Ovary (tissue), 3 donors: ENCODE measurements at regions not wholly inside any gene's neighbourhood (a gene's known extent, or its start where the extent isn't known, plus 50 kb on each side); places are given as distances from the start of the nearest gene placed in this dataset.

ENCODE experiments used
- CTCF ChIP-seq, 3 donors: fragments of 450-650 bp in 2 of 3; fragments of 200-600 bp in 1 of 3; IDR thresholded peaks; one replicate each; pipeline versions ENCODE4 v1.5.1 to v1.8.0; 2016 to 2022; ENCODE audit warnings: antibody characterized with exemption in 3 of 3, mild to moderate bottlenecking in 1 of 3
- POLR2A ChIP-seq: fragments of 450-650 bp; IDR thresholded peaks from one replicate; pipeline ENCODE4 v1.6.1; 2017; ENCODE audit warnings: antibody characterized with exemption, mild to moderate bottlenecking, moderate library complexity
- donor health status: DM: no; HTN: no; CAD: no.

GRCh38 chr15:39242345-39242744 lies 338.5 kb upstream of the THBS1 start:
- no peak for TF ChIP-seq CTCF (IDR thresholded peaks at IDR 0.05)
- no peak for TF ChIP-seq POLR2A
